ENCODE measurements at regions not wholly inside any gene's neighbourhood (a gene's known extent, or its start where the extent isn't known, plus 50 kb on each side); places are given as distances from the start of the nearest gene placed in this dataset.

DNA sequence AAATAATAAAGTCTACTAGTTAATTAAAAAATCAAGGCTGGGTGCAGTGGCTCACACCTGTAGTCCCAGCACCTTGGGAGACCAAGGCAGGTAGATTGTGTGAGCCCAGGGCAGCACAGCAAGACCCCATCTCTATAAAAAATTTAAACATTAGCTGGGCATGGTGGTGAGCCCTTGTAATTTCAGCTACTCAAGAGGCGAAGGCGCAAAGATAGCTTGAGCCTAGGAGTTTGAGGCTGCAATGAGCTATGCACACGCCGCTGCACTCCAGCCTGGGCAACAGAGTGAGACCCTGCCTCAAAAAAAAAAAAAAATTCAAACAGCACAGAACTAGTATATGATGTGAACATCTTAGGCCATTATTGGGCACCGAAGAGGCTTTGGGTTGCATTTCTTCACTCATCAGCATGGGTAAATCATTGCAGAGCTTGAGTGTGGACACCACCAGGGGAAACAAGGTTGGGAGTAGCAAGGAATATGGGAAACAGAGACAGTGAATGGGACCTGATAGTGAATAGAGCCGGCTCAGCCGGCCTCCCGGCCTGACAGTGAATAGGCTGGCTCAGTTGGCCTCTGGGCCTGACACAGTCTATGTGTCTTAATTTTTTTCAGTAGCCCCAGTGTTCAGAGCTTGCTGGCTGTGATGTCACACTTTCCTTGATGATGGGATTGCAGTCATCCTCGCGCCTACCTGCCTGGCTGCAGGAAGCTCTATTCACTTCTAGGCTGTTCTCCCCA lies 89.1 kb upstream of the ERRFI1 start:
- no peak for DNase-seq

GRCh38 chr1:8113262-8114220 lies 87.4 kb upstream of the ERRFI1 start:
- no peak for DNase-seq

DNA sequence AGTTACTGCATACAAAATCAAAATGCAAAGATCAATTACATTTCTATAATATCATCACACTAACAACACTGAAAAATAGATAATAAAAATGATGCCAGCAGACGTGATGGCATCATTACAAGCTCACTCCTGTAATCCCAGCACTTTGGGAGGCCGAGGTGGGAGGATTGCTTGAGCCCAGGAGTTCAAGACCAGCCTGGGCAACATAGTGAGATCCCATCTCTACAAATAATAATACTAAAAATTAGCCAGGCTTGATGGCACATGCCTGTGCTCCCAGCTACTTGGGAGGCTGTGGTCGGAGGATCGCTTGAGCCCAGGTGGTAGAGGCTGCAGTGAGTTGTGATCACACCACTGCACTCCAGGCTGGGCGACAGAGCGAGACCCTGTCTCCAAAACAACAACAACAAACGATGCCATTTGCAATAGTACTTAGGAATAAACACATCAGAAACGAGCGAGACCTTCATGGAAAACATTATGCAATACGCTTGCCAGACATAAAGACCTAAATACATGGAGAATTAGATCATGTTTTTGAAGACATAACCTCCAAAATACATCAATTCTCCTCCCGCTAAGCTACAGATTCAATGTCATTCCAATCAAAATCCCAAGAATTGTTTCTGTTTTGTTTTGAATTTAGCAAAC lies 86.6 kb upstream of the ERRFI1 start:
- peak; percentile 42 for DNase-seq

DNA sequence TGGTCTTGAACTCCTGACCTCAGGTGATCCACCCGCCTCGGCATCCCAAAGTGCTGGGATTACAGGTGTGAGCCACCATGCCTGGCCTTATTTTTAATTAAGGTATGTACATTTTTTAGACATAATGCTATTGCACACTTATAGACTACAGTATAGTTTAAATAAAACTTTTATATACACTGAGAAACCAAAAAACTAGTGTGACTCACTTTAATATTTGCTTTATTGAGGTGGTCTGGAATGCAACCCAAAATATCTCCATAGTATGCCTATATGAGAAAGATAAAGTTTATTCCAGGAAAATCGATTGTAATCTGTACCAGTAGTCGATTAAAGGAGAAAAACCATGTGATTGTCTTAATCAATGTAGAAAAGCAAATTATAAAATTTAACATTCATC lies 85.5 kb upstream of the ERRFI1 start:
- no peak for DNase-seq

DNA sequence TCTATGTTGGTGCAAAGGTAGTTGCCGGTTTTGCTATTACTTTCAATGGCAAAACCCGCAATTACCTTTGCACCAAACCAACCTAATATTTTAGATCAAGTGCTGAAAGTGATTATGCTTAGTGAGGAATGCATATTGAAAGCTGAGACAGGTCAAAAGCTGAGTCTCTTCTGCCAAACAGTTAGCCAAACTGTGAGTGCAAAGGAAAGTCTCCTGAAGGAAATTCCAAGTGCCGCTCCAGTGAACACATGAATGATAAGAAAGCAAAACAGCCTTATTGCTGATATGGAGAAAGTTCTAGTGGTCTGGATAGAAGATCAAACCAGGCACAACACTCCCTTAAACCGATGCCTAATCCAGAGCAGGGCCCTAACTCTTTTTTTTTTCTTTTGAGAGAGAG lies 83.1 kb upstream of the ERRFI1 start:
- no peak for DNase-seq

DNA sequence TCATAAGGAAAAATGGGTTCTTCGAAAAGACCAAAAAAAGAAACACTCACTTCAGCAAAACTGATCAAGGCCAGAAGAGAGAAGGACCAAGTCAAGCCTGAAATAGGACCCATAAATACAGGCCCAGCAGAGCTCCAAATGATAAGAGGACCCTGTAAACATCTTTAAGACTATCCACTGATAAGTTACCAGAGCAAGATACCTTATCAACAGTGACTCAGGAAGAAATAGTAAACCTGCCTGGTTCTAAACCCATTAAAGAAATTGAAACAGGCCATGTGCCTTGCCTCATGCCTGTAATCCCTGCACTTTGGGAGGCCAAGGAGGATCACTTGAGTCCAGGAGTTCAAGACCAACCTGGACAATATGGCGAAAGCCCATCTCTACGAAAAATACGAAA lies 81.8 kb upstream of the ERRFI1 start:
- no peak for DNase-seq

- DNase-seq = no peak
Observed at GRCh38 chr1:8104278-8105236, 78.4 kb upstream of the ERRFI1 start.

DNA sequence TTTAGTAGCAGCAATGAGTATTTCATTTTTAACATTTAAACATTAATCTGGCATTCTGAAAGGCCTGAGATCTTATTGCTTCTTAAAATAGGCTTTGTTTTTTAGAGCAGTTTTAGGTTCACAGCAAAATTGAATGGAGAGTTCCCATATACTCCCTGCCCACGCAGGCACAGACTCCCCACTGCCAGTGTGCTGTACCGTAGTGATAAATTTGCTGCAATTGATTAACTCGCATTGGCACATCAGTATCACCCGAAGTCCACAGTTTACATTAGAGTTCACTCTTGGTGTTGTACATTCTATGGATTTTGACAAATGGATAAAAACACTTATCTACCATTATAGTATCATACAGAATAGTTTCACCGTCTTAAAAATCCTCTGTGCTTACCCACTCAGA lies 71.8 kb upstream of the ERRFI1 start:
- DNase-seq = no peak

- DNase-seq = no peak
Observed at GRCh38 chr1:8097077-8097799, 71.1 kb upstream of the ERRFI1 start.

DNA sequence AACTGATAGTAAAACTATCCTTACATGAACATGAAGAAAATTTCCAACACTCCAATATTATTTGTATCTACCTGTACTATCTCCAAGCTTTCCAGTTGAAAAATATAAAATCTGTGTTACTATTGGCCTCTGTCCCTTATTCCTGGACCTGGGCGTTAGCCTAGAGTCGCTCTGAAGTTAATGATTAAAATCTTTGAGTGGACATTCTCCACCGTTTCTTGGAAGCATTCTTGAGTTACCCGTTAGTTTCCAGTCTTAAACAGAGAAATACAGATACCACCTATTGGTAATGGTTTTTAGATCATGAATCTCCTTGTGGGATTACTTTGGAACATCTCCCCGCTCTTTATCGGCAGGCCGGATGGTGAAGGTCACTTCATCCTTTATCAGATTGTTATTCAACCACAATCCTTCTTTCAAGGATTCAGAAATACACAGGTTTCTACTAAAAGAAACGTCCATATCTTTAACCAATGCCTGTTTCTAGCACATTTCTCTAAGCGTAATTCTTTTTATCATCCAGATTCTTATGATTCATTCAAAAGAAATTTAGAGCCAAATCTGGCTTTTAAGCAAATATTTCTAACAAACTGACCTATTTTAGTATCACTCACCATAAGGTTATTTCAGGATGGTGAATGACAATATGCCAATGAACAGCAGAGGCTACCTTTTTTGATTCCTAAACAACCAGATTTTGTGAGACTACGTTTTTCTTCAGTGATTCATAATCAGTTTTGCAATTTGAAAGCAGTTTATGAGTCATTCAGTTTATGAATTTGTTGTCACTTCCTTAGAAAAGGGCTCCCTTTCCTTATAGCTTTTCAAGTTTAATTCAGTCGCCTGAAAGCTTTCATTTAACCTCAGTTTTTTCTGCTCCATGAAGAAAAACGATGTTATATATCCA lies 70.2 kb upstream of the ERRFI1 start:
- no peak for DNase-seq

GRCh38 chr1:8095584-8095983 lies 69.5 kb upstream of the ERRFI1 start:
- no peak for DNase-seq

DNA sequence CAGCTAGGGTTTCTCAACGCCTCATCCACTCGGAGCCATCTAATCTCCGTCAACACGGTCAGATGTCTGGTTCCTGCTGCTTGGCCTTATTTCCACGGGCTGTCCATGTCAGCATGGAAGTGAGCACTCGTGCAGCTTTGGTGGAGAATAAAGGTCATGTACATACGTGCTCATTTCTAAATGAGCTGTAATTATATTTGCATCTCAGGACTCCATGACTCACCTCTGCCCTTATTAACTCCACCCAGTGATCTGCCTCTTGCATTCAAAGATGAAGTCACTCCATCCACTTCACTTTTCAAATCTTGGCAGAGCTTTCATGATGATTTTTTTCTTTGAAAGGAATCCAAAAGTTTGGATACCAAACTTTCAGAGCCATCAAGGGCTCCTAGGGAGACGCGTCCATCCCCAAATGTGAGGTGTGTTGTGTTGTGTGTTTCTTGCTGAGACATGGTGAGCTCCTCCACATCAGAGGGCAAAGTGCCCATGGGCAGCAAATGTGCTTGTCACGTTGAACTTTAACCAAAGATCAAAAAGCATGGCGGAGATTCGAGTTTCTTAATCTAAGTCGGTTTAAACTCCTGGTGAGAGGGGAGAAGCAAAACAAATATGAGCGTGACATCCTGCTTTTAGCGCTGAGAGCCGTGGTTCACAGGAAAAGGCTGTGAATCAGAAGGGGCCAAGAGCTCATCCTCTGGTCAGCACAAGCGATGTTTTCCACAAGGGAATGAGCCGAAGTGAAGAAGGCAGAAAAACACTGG lies 68.6 kb upstream of the ERRFI1 start:
- no peak for DNase-seq

DNA sequence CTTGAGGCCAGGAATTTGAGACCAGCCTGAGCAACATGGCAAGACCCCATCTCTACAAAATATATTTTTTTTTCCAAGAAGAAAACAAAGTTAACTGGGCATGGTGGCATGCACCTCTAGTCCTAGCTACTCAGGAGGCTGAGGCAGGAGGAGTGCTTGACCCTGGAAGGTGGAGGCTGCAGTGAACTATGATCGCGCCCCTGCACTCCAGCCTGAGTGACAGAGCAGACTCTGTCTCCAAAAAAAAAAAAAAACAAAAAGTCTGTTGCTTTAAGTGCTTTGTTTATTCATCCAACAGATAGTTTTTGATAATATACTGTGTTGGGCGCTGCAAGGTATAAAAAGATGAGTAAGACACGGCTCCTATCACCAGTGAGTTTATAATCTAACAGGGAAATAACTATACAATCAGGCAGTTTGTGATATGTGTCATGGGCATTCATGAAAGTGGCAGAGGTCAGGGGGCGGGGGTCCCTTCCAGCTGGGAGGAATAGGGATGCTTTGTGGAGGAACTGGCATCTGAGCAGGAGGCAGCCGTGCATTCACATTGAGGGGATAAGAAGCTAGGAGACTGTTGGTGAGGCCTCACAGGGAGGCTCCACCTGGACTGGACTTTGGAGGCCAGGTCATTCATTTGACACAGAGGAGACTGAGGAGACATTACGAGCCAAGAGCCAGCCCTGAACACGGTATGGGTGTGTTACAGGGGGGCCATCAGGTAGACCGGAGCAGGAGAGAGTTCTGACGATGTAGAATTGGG lies 67.3 kb upstream of the ERRFI1 start:
- no peak for DNase-seq

DNA sequence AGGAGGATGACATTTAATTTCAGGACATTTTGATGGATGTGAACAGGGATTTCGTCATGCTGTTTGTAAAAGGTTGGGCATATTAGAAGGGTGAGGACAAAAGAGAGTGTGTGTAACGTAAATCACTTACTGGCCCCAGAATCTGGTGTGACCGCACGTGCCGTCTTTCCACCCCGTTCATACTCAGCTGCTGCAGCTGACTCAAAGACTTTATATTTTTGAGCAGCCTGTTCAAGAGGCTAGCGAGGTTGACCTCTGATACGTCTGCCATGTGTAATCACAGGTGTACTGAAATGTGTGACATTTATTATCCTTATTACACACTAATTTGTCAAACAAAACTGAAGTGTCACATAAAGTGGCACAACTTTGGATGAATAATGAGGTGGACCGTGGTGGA lies 66.5 kb upstream of the ERRFI1 start:
- DNase-seq = no peak

DNA sequence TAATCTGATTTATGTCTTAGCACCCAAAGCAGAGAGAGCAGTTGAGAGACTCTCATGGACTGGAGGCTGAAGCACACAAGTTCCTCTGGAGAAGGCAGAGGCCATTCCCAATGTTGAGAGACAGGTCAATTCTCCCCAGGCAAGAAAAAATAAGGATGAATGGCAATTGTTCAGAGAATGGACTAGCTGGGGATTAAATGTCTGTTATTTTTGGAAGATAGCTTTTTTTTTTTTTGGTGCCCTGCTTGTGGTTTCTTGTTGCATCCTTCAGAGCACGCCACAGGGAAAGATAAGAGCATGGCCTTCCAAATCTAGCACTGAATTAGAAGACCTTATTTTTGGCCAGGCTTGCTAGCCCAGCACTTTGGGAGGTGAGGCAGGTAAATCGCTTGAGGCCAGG lies 65.6 kb upstream of the ERRFI1 start:
- no peak for DNase-seq

DNA sequence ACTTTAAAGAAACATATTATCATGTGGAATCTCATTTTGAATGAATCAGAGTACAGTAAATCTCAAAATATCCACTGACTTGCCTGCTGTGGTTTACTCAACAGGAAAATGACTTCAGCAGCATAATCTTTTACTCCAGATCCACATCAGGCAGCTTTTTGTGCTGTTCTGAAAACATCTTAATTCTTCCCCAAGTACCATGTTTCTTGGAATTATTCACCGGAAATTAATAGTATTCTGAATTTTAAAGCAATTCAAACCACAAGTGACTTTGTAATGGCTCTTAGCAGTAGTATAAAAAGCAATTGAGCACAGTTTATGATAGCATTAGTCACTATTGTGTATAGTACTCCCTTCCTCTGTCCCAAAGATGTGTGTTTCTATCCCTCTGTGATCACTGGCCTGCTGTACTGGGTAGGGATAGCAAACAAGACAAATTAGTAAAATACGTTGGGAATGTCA lies 64.2 kb upstream of the ERRFI1 start:
- DNase-seq = peak; percentile 46

- DNase-seq = no peak
Observed at GRCh38 chr1:8089535-8090228, 63.6 kb upstream of the ERRFI1 start.
